Spleen (tissue), 11 donors: ENCODE measurements at regions not wholly inside any gene's neighbourhood (a gene's known extent, or its start where the extent isn't known, plus 50 kb on each side); places are given as distances from the start of the nearest gene placed in this dataset.

ENCODE experiments used
- DNase-seq: peaks from one replicate; pipeline ENCODE4 v3.0.0-alpha.2; 2020
- H3K27ac ChIP-seq, 8 donors: fragments of 200-600 bp; sonication (generic) in 7 of 8; 1 replicate in 4 of 8; 2 replicates in 4 of 8; pipeline versions ENCODE4 v1.5.0 to v1.8.0; 2016 to 2021; ENCODE audit warnings: inconsistent platforms in 4 of 8, mild to moderate bottlenecking in 4 of 8, moderate library complexity in 1 of 8
- H3K27me3 ChIP-seq, 7 donors: fragments of 200-600 bp; sonication (generic) in 6 of 7; replicated peaks in 1 of 7; 1 replicate in 4 of 7; 2 replicates in 3 of 7; pipeline versions ENCODE4 v1.5.0 to v1.8.0; 2016 to 2021; ENCODE audit warnings: inconsistent platforms in 3 of 7, mild to moderate bottlenecking in 1 of 7
- H3K36me3 ChIP-seq, 6 donors: fragments of 200-600 bp; sonication (generic) in 5 of 6; 1 replicate in 4 of 6; 2 replicates in 2 of 6; pipeline versions ENCODE4 v1.5.0 to v1.8.0; 2016 to 2021; ENCODE audit warnings: inconsistent platforms in 2 of 6
- H3K4me1 ChIP-seq, 6 donors: fragments of 200-600 bp; sonication (generic) in 5 of 6; 1 replicate in 3 of 6; 2 replicates in 3 of 6; pipeline versions ENCODE4 v1.5.0 to v1.8.0; 2016 to 2021; ENCODE audit warnings: inconsistent platforms in 3 of 6
- H3K4me3 ChIP-seq, 8 donors: fragments of 200-600 bp; sonication (generic) in 7 of 8; 1 replicate in 4 of 8; 2 replicates in 4 of 8; pipeline versions ENCODE4 v1.5.0 to v1.8.0; 2016 to 2021; ENCODE audit warnings: inconsistent platforms in 4 of 8, mild to moderate bottlenecking in 4 of 8, moderate library complexity in 2 of 8
- H3K9me3 ChIP-seq, 8 donors: fragments of 200-600 bp; sonication (generic) in 7 of 8; 1 replicate in 4 of 8; 2 replicates in 4 of 8; pipeline versions ENCODE4 v1.5.0 to v1.8.0; 2016 to 2021; ENCODE audit warnings: inconsistent platforms in 4 of 8
- POLR2A ChIP-seq, 3 donors: fragments of 450-650 bp; IDR thresholded peaks; one replicate each; pipeline ENCODE4 v1.5.1; 2017; ENCODE audit warnings: antibody characterized with exemption in 3 of 3, mild to moderate bottlenecking in 1 of 3
- POLR2AphosphoS5 ChIP-seq, 3 donors: sonication (generic); formaldehyde crosslinking; IDR thresholded peaks; one replicate each; pipeline ENCODE4 v1.5.1; 2017; ENCODE audit warnings: antibody characterized with exemption in 3 of 3
- WGBS, 5 donors: extraction: QIAGEN DNeasy Blood & Tissue Kit in 3 of 5; methylation state at CpG; one replicate each; pipeline versions ENCODE4 v1.1.5 to v1.1.7; 2013 to 2018; 5-methylcytosine and 5-hydroxymethylcytosine counted together
- intact Hi-C: fragments of 100-400 bp; cut with DNase I; formaldehyde crosslinking; loops from one replicate; pipeline ENCODE4 v1.15.0; 2023; ENCODE audit warnings: low total_unique reads
- TF ChIP-seq, protein P1 (sequence below), 11 experiments: fragments of 200-600 bp in 7 of 11; fragments of 450-650 bp in 4 of 11; sonication (generic) in 4 of 11; IDR thresholded peaks in 8 of 11; conservative IDR thresholded peaks in 3 of 11; 1 replicate in 7 of 11; 2 replicates in 4 of 11; pipeline versions ENCODE4 v1.4.0 to v1.8.0; 2016 to 2021; ENCODE audit warnings: antibody characterized with exemption in 11 of 11, inconsistent platforms in 4 of 11, mild to moderate bottlenecking in 1 of 11
- donor health status: healthy with polysubstance abuse.
- donor health status: DM: no; HTN: no; CAD: no; lungs with moderate emphysema.
- donor health status: DM: no; HTN: no; CAD: no.
- donor health status: Bipolar disorder and iron deficiency.
- donor health status: healthy.
- donor health status: DM: no; HTN: no; CAD: no.
- donor health status: DM: yes; HTN: yes; CAD: no.

DNA sequence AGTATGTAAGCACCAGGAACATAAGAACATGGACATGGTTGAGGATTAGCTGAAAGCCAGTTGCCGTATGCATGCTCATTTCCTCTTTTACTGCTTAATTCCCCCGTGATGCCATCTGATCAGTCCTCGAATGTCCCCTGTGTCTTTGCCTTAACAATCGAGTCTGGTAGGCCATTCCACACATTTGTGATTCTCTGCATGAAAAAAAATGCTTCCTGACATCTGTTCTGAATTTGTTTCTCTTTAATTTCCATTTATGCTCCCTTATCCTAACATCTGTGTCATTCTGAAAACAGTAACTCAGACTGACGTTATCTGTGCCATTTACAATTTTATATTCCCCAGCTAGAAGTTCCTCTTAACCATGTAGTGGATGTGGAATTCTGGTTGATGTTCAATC lies 158.2 kb upstream of the TOX3 start:
- Histone ChIP-seq H3K9me3 (no peaks in the 10 kb centered on the region), H3K36me3 (no peaks in the 10 kb centered on the region), H3K4me1 (no peaks in the 10 kb centered on the region), H3K27ac (no peak overlapping the region), H3K27me3 (peaks cover 0 to 3% (median 0%) of the 10 kb centered on the region in 7 donors), H3K4me3 (no peak overlapping the region)
- TF ChIP-seq, protein P1, sequence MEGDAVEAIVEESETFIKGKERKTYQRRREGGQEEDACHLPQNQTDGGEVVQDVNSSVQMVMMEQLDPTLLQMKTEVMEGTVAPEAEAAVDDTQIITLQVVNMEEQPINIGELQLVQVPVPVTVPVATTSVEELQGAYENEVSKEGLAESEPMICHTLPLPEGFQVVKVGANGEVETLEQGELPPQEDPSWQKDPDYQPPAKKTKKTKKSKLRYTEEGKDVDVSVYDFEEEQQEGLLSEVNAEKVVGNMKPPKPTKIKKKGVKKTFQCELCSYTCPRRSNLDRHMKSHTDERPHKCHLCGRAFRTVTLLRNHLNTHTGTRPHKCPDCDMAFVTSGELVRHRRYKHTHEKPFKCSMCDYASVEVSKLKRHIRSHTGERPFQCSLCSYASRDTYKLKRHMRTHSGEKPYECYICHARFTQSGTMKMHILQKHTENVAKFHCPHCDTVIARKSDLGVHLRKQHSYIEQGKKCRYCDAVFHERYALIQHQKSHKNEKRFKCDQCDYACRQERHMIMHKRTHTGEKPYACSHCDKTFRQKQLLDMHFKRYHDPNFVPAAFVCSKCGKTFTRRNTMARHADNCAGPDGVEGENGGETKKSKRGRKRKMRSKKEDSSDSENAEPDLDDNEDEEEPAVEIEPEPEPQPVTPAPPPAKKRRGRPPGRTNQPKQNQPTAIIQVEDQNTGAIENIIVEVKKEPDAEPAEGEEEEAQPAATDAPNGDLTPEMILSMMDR (IDR thresholded peaks at IDR 0.05 in 8 of 11, conservative IDR thresholded peaks at IDR 0.05 in 3 of 11), result no peak
- TF ChIP-seq POLR2AphosphoS5 (IDR thresholded peaks at IDR 0.05), result no peak
- no peak for TF ChIP-seq POLR2A (IDR thresholded peaks at IDR 0.05)
- intact Hi-C loops, result no loop called here
- 66 to 75% (median 69%) methylated on average over 5 of the region's 5 CpGs for WGBS, 5 donors
- no peak for DNase-seq

DNA sequence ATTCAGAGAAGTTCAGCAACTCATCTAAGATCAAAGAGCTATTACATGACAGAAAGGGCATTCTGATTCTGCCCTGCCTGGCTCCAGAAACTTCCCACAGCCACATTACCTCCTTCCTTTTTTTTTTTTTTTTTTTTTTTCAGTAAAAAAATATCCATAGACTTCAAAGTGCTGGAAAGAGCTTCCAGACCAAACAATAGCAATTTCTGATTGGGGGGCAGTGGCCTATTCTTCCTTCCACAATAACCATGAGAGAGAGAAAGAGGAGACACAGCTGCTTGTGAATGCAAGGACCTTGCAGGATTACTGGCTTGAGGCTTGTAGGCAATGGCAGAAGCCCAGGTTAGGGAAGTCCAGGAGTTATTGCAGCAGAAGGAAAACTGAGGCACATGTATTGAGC lies 151.0 kb upstream of the TOX3 start:
- H3K36me3 ChIP-seq, result no peaks in the 10 kb centered on the region
- H3K4me3 ChIP-seq, result no peak overlapping the region
- peaks cover 0 to 17% (median 1%) of the 10 kb centered on the region in 8 donors for H3K9me3 ChIP-seq
- intact Hi-C loops, result no loop called here
- no peak overlapping the region for H3K27ac ChIP-seq
- no peaks in the 10 kb centered on the region for H3K27me3 ChIP-seq
- no peak for TF ChIP-seq POLR2AphosphoS5 (IDR thresholded peaks at IDR 0.05)
- TF ChIP-seq POLR2A (IDR thresholded peaks at IDR 0.05), result no peak
- TF ChIP-seq, protein P1 (IDR thresholded peaks at IDR 0.05 in 8 of 11, conservative IDR thresholded peaks at IDR 0.05 in 3 of 11), result no peak
- no peak for DNase-seq
- no peaks in the 10 kb centered on the region for H3K4me1 ChIP-seq

DNA sequence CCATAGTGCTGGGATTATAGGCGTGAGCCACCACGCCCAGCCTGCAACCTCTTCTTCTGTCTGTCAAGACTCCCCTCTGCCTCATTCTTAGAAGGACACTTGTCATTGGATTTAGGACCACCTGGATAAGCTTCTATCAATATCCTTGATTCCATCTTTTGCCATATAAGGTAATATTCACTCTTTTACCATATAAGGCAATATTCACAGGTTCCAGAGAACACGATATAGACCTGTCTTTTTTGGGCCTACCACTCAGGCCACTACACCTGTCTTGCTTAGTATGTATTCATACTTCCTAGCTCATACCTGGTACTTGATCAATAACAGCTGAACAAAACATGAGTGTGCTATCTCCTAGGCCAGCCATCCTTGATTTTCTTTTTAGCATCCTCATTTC lies 149.2 kb upstream of the TOX3 start:
- Histone ChIP-seq H3K27me3 (no peaks in the 10 kb centered on the region), H3K4me3 (no peak overlapping the region), H3K36me3 (no peaks in the 10 kb centered on the region), H3K27ac (no peak overlapping the region), H3K9me3 (peaks cover 0 to 36% (median 20%) of the 10 kb centered on the region in 8 donors), H3K4me1 (no peaks in the 10 kb centered on the region)
- TF ChIP-seq POLR2A (IDR thresholded peaks at IDR 0.05) (no peak), POLR2AphosphoS5 (IDR thresholded peaks at IDR 0.05) (no peak)
- TF ChIP-seq, protein P1 (IDR thresholded peaks at IDR 0.05 in 8 of 11, conservative IDR thresholded peaks at IDR 0.05 in 3 of 11), result no peak
- intact Hi-C loops, result no loop called here
- WGBS, 5 donors, result 85 to 94% (median 88%) methylated on average over 3 of the region's 3 CpGs
- no peak for DNase-seq

DNA sequence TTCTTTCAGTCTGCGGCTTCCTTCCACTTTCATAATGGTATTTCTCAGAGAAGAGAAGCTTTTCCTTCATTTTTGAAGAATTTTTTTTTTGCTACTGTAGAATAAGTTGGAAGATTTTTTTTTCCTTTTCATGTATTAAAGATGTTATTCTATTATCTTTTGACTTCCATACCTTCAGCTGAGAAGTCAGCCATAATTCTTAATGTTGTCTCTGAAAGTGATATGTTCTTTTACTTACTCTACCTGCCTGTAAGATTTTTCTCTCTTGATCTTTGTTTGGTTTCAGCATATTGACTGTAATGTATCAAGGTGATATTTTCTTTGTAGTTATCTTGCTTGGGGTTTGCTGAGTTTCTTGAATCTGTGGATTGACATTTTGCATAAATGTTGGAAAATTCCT lies 143.5 kb upstream of the TOX3 start:
- intact Hi-C loops, result no loop called here
- DNase-seq, result no peak
- no peaks in the 10 kb centered on the region for H3K36me3 ChIP-seq
- H3K27ac ChIP-seq, result no peak overlapping the region
- H3K27me3 ChIP-seq, result no peaks in the 10 kb centered on the region
- H3K9me3 ChIP-seq, result peaks cover 0 to 44% (median 31%) of the 10 kb centered on the region in 8 donors
- H3K4me1 ChIP-seq, result no peaks in the 10 kb centered on the region
- no peak overlapping the region for H3K4me3 ChIP-seq
- TF ChIP-seq POLR2AphosphoS5 (IDR thresholded peaks at IDR 0.05) (no peak), POLR2A (IDR thresholded peaks at IDR 0.05) (no peak)
- TF ChIP-seq, protein P1 (IDR thresholded peaks at IDR 0.05 in 8 of 11, conservative IDR thresholded peaks at IDR 0.05 in 3 of 11), result no peak
- WGBS, 5 donors, result 60 to 89% (median 70%) methylated on average over 1 of the region's 1 CpG
